WERI-Rb-1 (cell line): ENCODE measurements at regions not wholly inside any gene's neighbourhood (a gene's known extent, or its start where the extent isn't known, plus 50 kb on each side); places are given as distances from the start of the nearest gene placed in this dataset.
"Not testable (repeated sequence)": the region's sequence is repeated elsewhere in the genome, so short reads cannot be mapped to it uniquely, and the experiment has no call there.

ENCODE experiments used
- DNase-seq: peaks from one replicate; pipeline ENCODE4 v3.0.0-alpha.2; 2020
- H3K27ac ChIP-seq: fragments of 250-450 bp; sonication (Bioruptor Pico); 2 replicates; pipeline ENCODE4 v1.5.1; 2020; ENCODE audit warnings: mild to moderate bottlenecking, moderate library complexity
- H3K27me3 ChIP-seq: fragments of 250-450 bp; sonication (Bioruptor Pico); 2 replicates; pipeline ENCODE4 v1.5.1; 2021; ENCODE audit warnings: mild to moderate bottlenecking, low read depth, moderate library complexity; ENCODE audit not compliant: insufficient read depth, severe bottlenecking
- H3K36me3 ChIP-seq: fragments of 250-450 bp; sonication (Bioruptor Pico); 2 replicates; pipeline ENCODE4 v1.5.1; 2020; ENCODE audit warnings: mild to moderate bottlenecking, moderate library complexity
- H3K4me3 ChIP-seq: 2 replicates; pipeline ENCODE4 v1.5.1; 2011; ENCODE audit warnings: low read depth, mild to moderate bottlenecking, control low read depth, low read length
- H3K9me3 ChIP-seq: fragments of 250-450 bp; sonication (Bioruptor Pico); 2 replicates; pipeline ENCODE4 v1.5.1; 2021; ENCODE audit warnings: mild to moderate bottlenecking, moderate library complexity; ENCODE audit not compliant: severe bottlenecking
- CTCF ChIP-seq: IDR thresholded peaks from 2 replicates; pipeline ENCODE4 v1.5.1; 2011; ENCODE audit warnings: low read depth, mild to moderate bottlenecking, control low read depth, inconsistent platforms, low read length

DNA sequence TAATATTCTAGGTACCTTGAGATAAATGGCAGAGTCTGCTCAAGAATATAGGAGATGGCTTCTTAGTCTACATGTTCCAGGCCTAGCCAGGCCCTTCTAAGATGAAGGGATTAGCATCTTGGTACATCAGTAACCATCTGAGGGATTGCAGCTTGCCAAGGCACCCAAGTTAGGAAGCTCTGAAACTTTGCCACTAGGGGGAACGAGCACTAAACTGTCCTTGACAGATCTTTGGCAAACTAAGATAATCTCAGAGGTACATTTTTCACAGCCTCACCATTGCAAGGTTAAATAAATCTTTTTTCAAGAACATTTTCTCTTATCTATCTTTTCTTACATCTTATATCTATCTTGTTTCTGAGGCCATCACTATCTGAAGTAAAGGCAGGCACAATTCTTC is 351.2 kb downstream of the RAP2B start:
- peak; percentile 35; the same call in 1 of the 2 replicates for TF ChIP-seq CTCF
- Histone ChIP-seq H3K36me3 (no peaks in the 10 kb centered on the region), H3K9me3 (no peaks in the 10 kb centered on the region), H3K4me3 (no peak overlapping the region), H3K27ac (no peak overlapping the region), H3K27me3 (no peaks in the 10 kb centered on the region)
- DNase-seq, result peak; percentile 16

DNA sequence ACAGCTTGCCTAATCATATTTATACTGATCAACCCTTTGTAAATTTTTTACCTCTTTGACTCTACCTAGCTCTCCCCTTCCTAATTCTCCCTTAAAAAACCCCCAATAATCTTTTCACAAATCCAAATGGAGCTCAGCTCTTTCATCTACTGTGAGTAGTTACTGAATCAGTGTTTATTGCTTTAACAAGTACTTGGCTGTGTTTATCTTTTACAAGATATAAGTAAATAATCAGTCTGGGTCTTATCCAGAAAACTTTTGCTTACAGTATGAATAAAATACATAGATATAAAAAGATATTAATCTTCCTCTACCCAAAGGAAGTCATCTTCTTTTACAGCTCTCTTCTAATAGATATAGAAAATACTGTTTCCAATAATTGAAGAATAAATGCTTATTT is 366.4 kb downstream of the RAP2B start:
- no peaks in the 10 kb centered on the region for H3K36me3 ChIP-seq
- no peak overlapping the region for H3K4me3 ChIP-seq
- no peak overlapping the region for H3K27ac ChIP-seq
- no peak for DNase-seq
- TF ChIP-seq CTCF, result no peak
- H3K9me3 ChIP-seq, result no peaks in the 10 kb centered on the region
- H3K27me3 ChIP-seq, result no peaks in the 10 kb centered on the region

DNA sequence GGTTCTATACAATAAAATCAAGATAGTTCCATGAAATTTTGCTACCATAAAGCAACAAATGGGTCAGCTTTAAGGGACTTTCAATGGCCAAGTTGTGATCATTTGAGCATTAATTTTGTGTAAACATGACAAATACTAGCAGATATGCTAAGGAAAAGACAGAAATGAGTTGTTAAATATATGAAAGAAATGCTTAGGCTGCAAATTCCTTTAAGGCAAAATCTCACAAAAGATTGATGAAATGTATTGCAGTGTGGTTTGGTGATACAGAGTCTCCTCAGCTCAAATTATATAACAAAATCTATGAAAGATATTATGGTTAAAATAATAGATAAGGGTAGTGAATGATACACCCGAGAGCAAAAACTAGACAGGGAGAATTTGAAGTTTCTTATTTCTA is 377.2 kb downstream of the RAP2B start:
- H3K4me3 ChIP-seq, result no peak overlapping the region
- no peak for DNase-seq
- no peaks in the 10 kb centered on the region for H3K27me3 ChIP-seq
- H3K27ac ChIP-seq, result no peak overlapping the region
- no peaks in the 10 kb centered on the region for H3K9me3 ChIP-seq
- TF ChIP-seq CTCF, result no peak
- no peaks in the 10 kb centered on the region for H3K36me3 ChIP-seq

DNA sequence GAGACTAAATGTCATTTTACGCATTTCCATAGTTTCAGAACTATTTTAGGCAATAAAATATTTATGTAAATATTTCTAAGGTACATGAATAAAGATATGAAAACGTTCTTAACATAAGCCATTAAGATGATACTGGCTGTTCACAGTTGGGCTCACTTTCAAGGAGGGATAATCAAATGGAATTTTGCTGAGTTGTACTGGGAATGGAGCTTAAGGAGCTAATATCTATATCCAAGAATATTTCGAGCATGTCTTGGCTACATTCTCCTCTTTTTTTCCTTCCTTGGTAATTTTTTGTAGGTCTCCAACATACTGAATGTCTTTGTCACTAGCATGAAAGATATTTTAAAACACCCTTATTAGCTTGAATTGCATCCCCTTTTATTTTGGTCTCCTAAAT is 383.4 kb downstream of the RAP2B start:
- Histone ChIP-seq H3K9me3 (no peaks in the 10 kb centered on the region), H3K4me3 (no peak overlapping the region), H3K36me3 (no peaks in the 10 kb centered on the region), H3K27ac (no peak overlapping the region), H3K27me3 (no peaks in the 10 kb centered on the region)
- no peak for TF ChIP-seq CTCF
- no peak for DNase-seq

DNA sequence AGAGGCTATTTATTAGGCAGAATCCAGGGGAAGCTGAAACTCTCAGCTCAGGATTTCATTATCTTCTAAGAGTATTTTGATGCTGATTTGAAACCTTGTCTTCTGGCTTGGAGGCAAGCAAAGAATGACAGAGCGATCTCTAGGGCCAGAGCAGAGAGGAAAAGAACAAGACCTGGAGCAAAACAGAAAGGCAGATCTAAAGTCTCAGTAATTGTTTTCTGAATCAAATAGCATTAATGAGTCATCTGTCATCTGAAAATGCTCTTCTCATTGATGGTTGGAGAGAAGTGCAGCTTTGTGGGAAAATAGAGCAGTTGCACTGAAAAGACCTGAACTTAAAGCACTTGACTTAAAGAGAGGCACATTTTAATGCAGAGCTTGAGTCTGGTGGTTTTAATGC is 385.9 kb downstream of the RAP2B start:
- H3K27ac ChIP-seq, result no peak overlapping the region
- no peaks in the 10 kb centered on the region for H3K36me3 ChIP-seq
- no peaks in the 10 kb centered on the region for H3K27me3 ChIP-seq
- DNase-seq, result no peak
- no peak for TF ChIP-seq CTCF
- H3K9me3 ChIP-seq, result no peaks in the 10 kb centered on the region
- H3K4me3 ChIP-seq, result no peak overlapping the region

DNA sequence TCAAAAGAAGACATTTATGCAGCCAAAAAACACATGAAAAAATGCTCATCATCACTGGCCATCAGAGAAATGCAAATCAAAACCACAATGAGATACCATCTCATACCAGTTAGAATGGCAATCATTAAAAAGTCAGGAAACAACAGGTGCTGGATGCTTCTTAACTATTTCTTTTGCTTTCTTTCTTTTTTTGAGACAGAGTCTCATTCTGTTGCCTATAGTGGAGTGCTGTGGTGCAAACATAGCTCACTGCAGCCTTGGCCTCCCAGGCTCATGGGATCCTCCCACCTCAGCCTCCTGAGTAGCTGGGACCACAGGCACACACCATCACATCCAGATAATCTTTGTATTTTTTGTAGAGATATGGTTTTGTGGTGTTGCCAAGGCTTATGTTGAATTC is 387.7 kb downstream of the RAP2B start:
- H3K4me3 ChIP-seq, H3K9me3 ChIP-seq, H3K36me3 ChIP-seq, DNase-seq, H3K27me3 ChIP-seq, H3K27ac ChIP-seq: not testable (repeated sequence)
